Dedifferentiated amniotic fluid mesenchymal stem cell (primary cell): ENCODE measurements at regions not wholly inside any gene's neighbourhood (a gene's known extent, or its start where the extent isn't known, plus 50 kb on each side); places are given as distances from the start of the nearest gene placed in this dataset.

Experiments
- DNase-seq: peaks from one replicate; pipeline ENCODE4 v3.0.0-alpha.2; 2016; ENCODE audit errors: extremely low spot score

DNA sequence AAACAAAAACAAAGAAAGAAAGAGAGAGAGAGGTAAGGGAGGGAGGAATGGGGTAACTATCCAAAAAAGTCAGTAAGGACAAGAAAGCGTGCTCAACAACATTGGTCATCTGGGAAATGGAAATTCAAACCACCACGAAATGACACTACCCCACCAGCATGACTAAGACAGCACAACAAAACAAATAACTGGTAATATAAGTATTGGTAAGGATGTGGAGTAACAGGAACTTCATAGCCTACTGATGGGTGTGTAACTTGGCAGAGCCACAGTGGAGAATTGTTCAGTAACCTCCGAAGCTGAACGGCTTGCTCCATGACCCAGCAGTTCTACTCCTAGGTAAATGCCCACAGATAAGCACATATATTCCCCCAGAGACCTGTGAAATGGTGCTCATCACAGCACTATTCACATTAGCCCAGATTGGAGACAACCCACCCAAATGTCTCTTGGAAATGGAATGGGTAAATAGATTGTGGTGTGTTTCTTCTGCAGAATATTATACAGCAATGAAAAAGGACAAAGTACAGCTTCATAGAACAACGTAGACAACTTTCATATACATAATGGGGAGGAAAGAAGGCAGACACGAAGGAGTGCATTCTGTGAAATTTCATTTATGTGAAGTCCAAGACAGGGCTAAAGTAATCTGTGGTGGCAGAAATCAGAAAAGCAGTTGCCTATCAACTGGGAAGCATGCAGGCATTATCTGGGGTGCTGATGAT is 95.5 kb upstream of the ATP6AP2 start:
- no peak for DNase-seq

DNA sequence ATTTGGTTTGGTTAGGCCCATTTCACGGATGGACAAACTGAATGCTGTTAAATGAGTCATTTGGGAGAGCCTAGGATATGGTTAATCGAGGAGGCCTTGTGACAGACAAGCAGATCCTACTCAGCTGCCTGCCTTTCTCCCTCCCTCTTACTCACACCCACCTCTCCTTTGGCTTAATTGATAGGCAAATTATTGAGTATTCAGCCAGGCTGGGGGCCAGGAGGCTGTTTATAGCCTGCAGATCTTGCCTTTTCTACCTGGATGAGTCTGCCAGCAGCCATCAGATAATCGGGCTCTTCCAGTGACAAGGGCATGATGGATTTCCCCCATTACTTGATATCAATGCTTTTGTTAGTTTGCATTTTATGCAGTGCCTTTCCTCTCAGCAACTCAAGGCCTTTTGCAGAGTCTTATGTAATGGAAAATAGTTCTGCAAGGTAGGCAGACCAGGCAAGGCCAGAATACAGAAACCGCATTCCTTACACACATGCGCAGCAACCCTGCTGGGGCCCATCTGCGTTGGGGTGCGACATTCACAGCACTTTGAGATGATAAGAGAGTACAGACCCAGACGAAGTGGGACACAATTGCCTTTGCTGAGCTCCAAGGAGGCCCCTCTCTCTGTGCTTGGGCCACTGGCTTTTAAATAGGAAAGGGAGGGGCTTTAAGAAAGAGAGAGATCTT is 96.2 kb upstream of the ATP6AP2 start:
- DNase-seq: no peak

- DNase-seq: no peak
Observed at GRCh38 chrX:40483502-40483901, 97.3 kb upstream of the ATP6AP2 start.

DNA sequence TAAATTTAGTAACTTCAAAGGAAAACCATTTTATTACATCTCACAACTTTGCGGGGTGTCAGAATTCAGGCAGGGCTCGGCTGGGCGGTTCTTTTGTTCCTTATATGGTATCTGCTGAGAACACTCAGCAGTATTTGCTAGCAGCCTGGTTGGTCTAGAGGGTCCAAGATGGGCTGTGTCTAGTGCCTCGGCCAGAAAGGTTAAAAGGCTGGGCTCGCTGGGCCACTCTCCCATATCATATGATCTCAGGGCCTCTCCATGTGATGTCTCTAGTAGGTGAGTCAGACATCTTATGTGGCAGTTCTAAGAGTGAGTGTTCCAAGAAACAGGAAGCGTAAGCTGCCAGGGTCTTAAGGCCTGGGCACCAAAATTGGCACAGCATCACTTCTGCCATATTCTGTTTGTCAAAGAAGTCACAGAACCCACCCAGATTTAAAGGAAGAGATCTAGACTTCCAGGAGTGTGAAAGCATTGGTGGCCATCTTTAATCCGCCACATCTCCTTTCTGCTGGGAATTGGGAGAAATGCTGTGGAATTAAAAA is 100.9 kb upstream of the ATP6AP2 start:
- DNase-seq: no peak

GRCh38 chrX:40478474-40479065 is 102.2 kb upstream of the ATP6AP2 start:
- DNase-seq: no peak

DNA sequence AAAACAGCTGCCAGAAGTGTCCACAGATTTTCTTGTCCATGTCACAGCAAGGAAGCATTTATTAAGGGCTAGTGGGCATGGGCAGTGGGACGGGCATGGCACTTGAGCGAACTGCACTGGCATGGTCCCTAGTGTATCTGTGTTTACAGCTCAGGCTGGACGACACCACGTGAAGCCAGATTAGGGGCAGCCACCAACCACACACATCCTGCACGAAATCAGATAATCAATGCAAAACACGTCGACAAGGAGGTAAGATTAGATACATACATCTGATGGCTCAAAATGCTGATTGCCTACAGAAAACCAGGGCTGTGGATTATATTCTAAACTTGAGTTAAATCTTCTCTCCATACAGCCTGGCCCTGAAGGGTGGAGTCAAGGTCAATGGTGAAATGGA is 103.8 kb upstream of the ATP6AP2 start:
- no peak for DNase-seq

DNA sequence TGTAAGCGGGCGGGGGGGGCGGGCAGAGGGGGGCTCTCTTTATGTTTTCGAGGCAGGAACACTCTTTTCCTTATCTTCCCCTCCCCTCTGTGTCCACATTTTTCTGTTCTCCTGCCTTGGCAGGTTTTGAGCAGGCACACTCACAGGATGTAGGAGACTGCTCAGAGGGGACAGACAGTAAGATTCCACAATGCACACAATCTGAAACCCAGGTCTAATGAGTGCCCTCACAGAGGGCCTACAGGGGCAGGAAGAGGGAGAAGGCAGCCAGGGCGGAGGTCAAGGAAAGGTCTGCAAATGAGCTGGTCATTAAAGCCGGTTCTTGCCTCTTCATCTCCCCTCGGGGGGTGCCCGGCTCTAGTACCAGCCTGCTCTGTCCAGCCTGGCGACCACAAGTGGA is 106.1 kb upstream of the ATP6AP2 start:
- DNase-seq: no peak

DNA sequence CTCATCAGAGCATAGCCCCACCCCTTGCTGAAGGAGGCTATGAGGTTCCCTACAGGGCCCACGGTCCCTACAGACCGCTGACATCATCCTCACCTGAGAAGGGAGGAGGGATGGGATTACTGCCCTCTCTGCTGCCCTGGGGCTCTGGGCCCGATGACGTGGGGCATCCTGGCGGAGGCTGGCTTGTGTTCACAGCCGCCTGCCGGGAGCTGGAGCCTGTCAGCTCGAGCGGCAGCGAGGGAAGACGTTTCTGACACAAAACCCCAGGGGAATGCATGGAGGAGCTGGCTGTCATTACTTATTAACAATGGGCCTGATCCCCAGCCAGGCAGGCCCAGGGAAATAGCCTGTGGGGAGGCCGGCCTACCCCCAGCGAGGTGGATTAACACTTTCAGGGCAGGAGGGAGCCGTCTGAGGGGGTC is 106.6 kb upstream of the ATP6AP2 start:
- no peak for DNase-seq

- DNase-seq: no peak
Observed at GRCh38 chrX:40473460-40474204, 107.1 kb upstream of the ATP6AP2 start.

GRCh38 chrX:40471965-40472648 is 108.7 kb upstream of the ATP6AP2 start:
- DNase-seq: peak; percentile 39

- no peak for DNase-seq
Observed at GRCh38 chrX:40470830-40471429, 109.8 kb upstream of the ATP6AP2 start.

DNA sequence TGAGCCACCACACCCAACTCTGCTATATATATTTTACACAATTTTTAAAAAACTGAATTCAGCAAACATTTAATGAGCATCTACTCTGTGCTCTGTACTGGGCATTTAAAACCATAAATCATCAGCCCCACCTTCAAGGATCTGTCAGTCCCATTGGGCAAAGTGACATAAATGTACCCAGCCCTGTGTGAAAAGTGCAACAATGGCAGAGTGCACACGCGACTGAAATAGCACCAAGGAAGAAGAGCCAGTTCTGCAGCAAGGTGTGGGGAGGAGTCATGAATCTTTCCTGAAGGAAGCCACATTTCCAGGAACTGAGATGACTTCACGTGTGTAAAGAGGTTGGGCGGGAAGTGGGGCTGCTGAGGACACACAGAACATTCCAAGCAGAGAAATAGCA is 111.5 kb upstream of the ATP6AP2 start:
- DNase-seq: no peak

DNA sequence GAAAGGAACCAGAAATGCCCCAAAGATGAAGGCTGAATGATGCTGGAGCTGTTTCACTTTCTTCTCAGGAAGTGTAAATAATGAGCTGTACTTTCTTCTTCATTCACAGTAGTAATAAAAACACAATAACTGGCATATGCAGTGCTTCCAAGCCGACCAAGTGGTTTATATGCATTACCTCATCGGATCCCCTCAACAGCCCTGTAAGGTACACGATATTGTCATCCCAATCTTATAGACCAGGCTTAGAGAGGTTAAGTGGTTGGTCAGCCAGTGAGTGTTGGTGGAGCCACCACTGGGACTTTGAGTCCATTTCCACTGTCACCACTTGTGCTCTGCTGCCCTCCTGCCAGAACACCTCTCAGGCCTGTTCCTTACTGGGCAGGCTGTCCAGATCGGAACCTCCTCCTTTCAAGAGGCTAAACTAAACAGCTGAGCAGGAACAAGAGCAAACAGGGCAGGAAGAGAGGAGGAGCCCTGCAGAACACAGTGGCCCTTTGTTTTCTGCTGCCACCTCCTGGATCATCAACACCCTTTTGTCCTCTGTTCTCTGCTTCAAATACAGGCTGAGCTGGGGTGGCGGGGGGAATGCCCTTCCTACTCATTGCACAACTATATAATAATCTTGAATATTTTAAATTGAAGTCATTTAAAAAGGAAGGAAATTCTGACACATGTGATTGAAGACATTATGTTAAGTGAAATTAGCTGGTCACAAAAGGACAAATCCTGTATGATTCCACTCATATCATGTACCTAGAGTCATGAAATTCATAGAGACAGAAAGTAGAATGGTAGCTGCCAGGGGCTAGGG is 112.5 kb upstream of the ATP6AP2 start:
- DNase-seq: no peak

DNA sequence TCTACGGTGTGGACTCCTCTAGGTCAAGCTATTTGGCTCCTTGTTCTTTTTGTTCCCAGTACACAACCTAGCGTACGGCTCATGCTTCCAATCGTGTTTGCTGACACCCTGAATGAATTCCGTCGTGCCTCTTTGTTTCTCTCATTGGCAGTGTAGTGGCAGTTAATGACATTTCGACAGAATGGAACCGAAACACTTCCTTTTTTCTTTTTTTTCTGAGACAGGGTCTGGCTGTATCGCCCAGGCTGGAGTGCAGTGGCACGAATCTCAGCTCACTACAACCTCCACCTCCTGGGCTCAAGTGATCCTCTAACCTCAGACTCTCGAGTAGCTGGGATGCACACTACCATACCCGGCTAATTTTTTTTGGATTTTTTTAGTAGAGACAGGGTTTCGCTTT is 113.3 kb upstream of the ATP6AP2 start:
- no peak for DNase-seq

DNA sequence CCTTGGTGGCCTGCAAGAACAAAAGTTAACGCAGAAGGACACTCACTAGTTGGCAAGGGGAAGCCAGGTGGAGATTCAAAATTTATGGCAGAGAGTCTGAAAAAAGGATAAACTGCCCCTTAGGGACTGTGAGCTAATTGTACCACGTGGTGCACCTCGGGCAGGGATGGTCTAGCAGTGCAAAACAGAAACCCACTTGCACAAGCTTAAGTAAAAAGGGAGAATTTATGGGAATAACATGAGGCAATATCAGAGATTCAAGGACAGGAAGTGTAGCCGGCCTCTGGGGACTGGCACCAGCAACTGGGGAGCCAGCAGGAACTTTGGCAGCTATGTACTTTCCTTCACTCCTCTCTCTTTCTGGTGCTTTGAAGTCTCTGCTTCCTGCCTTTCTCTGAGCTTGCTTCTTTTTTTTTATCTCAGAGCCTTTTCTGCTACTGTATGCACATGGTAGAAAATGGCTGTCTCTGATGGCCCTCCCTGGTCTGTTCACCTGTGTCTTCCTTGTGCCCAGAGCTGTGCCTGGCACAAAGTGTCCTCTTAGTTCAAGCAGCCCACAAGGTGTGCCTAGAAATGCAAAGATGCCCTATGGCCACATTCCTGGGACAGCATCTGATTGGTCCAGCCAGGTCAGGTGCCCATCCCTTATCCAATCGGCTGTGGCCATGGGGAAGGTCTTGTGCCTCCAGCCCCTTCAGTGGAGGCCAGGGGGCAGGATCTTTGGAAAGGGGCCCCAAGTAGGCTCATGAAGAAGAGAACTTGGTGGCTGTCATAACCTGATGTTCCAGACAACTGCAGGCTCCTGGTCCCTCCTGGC is 114.8 kb upstream of the ATP6AP2 start:
- DNase-seq: no peak

DNA sequence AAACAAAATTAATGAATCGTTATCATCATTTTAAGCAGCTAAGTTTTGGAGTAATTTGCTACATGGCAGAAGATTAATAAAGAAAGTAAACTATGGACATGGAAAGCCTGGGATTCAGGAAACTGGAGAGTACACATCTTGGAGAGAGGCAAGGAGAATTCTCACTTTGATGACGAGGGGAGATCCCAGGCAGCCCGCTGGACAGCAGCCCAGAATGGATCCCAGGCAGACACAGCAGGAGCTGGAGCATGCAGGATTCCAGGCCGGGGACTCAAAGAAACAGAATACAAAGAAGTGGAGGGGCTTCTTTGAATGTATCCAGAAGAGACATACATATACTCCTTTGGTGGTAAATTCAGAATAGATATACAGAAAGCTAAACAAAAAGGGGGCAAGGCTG is 118.0 kb upstream of the ATP6AP2 start:
- no peak for DNase-seq

DNA sequence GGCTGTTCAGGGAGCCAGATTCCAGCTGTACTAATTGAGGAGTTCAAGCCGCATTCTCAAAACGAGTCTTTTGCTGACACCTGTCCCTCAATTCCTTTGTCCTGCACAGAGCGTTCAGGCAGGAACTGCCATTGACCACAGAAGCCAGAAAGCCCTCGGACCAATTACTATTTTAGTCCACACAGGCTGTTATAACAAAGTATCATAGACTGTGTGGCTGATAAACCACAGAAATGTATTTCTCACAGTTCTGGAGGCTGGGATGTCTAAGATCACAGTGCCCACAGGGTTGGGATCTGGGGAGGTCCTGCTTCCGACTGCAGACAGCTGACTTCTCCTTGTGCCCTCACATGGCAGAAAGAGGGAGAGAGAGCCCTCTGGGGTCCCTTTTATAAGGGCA is 119.8 kb upstream of the ATP6AP2 start:
- no peak for DNase-seq

DNA sequence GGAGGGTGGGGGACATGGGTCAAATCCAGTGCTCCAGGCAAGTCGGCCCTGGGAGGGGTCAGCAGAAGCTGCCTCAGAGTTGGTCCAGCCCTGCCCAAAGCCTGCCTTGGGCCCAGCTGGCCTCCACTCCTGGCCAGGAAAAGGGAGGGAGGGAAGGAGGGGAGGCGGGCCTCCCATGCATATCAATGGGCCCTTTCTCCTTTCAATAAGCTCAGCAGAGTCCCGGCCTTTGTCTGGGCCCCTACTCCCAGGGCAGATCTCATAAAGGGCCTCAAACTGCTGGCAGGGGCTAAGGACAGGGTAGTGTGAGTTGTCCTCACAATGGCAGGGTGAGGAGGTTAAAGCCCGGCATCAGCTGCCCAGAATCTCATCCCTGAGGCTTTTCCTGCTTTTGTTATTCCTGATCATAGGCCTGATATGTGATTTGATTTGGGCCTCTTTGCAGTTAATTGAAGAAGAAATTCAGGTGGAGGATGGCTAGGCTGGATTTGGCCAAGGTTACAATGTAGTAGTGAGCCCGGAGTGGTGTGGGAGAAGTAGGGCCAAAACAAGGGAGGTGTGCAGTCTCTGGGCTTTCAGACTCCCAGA is 121.1 kb upstream of the ATP6AP2 start:
- DNase-seq: no peak

GRCh38 chrX:40457406-40457805 is 123.4 kb upstream of the ATP6AP2 start:
- no peak for DNase-seq
